ENCODE measurements at regions not wholly inside any gene's neighbourhood (a gene's known extent, or its start where the extent isn't known, plus 50 kb on each side); places are given as distances from the start of the nearest gene placed in this dataset.
"Not testable (repeated sequence)": the region's sequence is repeated elsewhere in the genome, so short reads cannot be mapped to it uniquely, and the experiment has no call there.

DNA sequence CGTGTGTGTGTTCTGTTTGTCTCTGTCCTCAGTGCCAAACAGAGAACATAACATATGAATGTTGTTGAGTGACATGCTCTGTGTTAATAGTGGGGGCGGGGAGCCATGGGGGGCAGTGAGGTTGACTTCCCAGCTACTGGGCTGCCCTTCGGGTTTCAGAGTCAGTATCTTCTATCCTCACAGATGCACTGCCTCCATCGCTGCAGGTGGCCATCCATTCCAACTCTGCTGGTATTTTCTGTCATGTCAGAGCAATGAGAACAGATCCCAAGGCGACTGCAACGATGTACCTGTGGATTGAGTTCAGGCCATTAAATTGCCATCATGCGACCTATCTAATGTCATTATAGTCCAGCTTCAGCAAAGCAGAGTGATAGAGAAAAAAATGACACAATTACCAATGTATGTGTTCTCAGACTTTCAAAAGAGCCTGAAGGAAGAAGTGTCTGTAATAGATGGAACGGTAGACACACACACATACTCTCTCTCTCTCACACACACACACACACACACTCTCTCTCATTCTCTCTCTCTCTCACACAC, 418.5 kb downstream of the RWDD3 start:
- H3K4me3 ChIP-seq: no peak overlapping the region
- no peak overlapping the region for H3K27ac ChIP-seq
- 0 to 100% (median 67%) methylated on average over 1 to 8 of the region's 8 CpGs; no CpG with 5 or more reads in 1 of the 10 experiments for WGBS, 10 experiments
- in situ Hi-C loops (cut with MboI; ENCODE audit: low pct_unique_long_range_greater_than_20kb in 2 of 9, low sequenced_read_pairs in 9 of 9, unreplicated experiment in 9 of 9): no loop called here
- ATAC-seq (replicated peaks in 6 of 8): peak in 1 of 8 experiments; percentile 19
- H3K4me1 ChIP-seq (replicated peaks in 1 of 2): peaks cover 31 to 47% of the 10 kb centered on the region in 2 donors

DNA sequence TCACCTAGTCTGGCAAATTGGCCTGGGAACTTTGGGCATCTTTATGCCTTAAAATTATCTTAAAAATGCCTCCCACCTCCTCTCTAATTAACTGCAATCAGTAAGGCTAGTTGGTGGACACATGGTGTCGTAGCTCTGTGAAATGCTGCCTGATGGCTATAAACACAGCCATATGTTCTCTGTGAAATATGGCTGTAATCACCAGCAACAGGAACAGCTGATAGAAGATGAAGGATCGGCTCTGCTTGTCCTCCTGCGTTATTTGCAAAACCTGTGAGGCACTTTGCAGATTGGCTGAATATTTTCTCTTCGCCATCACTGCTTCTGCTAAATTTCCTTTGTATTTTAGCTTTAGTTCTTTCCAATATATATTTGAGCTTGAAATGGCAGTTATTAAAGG, 419.6 kb downstream of the RWDD3 start:
- in situ Hi-C loops (cut with MboI; ENCODE audit: low pct_unique_long_range_greater_than_20kb in 2 of 9, low sequenced_read_pairs in 9 of 9, unreplicated experiment in 9 of 9): no loop called here
- Histone ChIP-seq H3K27ac (no peak overlapping the region), H3K4me3 (no peak overlapping the region), H3K4me1 (replicated peaks in 1 of 2) (peaks cover 31 to 47% of the 10 kb centered on the region in 2 donors)
- 0 to 68% (median 42%) methylated on average over 1 to 4 of the region's 4 CpGs; no CpG with 5 or more reads in 2 of the 10 experiments for WGBS, 10 experiments
- ATAC-seq (replicated peaks in 6 of 8): peak in 4 of 8 experiments; percentile 45 to 68 (median 67)

DNA sequence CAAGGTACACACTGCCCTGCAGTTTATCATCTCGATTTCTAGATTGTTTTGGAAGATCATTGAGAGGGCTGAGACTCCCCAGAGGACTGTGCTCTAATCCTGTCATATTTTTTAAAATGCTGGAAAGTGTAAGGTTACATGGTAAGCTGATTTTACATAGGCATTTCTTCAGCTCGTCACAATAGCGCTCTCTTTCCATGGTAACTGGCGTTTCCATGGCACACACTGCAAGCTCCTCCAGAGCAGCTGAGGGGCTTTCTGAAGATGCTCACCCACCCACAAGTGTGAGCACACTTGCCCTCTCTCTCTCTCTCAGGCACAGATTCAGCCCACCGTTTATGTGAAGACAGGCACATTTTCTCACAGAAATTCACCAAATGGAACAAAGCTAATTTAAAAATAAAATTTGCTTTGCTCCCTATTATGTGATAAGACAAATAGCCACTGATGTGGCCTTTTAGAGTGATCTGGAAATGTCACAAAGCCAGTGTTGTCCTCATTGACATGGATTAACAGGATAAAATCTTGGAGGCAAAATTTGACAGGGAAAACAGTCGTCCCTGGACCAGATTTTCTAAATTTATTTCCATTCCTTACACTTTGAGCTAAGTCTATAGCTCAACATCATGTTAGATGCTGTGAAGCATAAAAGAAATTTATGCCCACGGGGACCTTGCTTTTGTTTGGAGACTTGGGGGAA, 421.5 kb downstream of the RWDD3 start:
- in situ Hi-C loops (cut with MboI; ENCODE audit: low pct_unique_long_range_greater_than_20kb in 2 of 9, low sequenced_read_pairs in 9 of 9, unreplicated experiment in 9 of 9): no loop called here
- ATAC-seq (replicated peaks in 6 of 8): peak in 5 of 8 experiments; percentile 54 to 79 (median 65)
- WGBS, 10 experiments: 18 to 71% (median 58%) methylated on average over 2 to 7 of the region's 7 CpGs; no CpG with 5 or more reads in 1 of the 10 experiments
- no peak overlapping the region for H3K27ac ChIP-seq
- peaks cover 31 to 40% of the 10 kb centered on the region in 2 donors for H3K4me1 ChIP-seq (replicated peaks in 1 of 2)
- no peak overlapping the region for H3K4me3 ChIP-seq

DNA sequence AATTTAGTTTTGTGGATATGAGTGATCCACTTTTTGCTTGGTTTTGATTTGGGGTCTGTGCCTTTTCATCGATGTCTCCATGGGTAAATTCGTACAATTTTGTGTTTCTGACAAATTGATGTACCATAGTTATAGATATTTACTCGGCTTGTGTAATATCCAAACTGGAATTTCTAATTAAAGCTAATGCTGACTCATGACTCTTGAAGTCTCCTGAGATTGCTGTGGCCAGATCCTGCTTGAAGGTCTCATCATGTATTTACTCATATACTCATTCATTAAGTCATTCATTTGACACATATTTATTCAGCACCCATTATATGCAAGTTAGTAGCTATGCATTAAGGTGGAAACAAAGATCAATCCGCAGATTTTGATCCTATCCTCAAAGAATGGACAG, 423.2 kb downstream of the RWDD3 start:
- no peak overlapping the region for H3K4me3 ChIP-seq
- in situ Hi-C loops (cut with MboI; ENCODE audit: low pct_unique_long_range_greater_than_20kb in 2 of 9, low sequenced_read_pairs in 9 of 9, unreplicated experiment in 9 of 9): no loop called here
- H3K4me1 ChIP-seq (replicated peaks in 1 of 2): peaks cover 25 to 38% of the 10 kb centered on the region in 2 donors
- H3K27ac ChIP-seq: no peak overlapping the region
- 0 to 100% (median 71%) methylated on average over 1 to 4 of the region's 4 CpGs; no CpG with 5 or more reads in 1 of the 10 experiments for WGBS, 10 experiments
- no peak for ATAC-seq (replicated peaks in 6 of 8)

DNA sequence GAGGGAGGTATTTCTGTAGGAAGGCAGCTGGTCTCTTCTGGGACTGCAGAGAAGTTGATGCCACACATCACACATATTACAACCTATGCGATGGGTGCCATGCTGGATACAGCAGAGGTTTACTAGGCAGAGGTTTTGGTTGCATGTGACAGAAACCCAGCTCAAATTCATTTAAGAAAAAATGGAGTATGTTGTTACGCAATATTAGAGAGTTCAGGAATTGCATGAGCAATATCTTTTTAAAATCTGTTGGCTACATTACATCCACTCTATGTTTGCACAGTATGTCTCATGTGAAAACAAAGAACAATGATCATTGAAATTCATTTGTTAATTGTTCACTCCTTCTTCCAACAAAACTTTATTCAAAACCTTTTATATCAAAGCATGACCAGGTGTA, 425.2 kb downstream of the RWDD3 start:
- Histone ChIP-seq H3K4me3 (no peak overlapping the region), H3K27ac (no peak overlapping the region), H3K4me1 (replicated peaks in 1 of 2) (peaks cover 12 to 19% of the 10 kb centered on the region in 2 donors)
- 43 to 100% (median 94%) methylated on average over 1 to 2 of the region's 2 CpGs; no CpG with 5 or more reads in 3 of the 10 experiments for WGBS, 10 experiments
- no peak for ATAC-seq (replicated peaks in 6 of 8)
- in situ Hi-C loops (cut with MboI; ENCODE audit: low pct_unique_long_range_greater_than_20kb in 2 of 9, low sequenced_read_pairs in 9 of 9, unreplicated experiment in 9 of 9): no loop called here

DNA sequence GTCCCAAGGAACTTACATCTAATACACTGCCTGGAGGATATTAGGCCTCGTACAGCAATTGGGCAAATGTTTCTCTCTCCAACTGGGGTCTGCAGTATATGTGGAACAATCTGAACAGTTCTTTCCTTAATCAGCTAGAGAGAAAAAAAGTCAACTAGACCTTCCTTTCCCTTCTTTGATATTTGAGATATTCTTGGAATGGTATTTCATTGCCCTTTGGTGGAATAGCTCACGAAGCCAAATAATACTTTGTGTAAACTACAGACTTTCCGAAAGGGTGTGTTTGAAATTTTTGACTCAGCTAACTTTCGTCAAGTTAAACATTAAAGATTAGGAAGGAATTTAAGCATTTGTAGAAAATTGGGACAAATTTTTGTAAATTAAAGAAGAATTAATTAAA, 425.6 kb downstream of the RWDD3 start:
- no peak for ATAC-seq (replicated peaks in 6 of 8)
- no peak overlapping the region for H3K4me3 ChIP-seq
- WGBS, 10 experiments: 4 to 95% (median 88%) methylated on average over 2 to 4 of the region's 4 CpGs

DNA sequence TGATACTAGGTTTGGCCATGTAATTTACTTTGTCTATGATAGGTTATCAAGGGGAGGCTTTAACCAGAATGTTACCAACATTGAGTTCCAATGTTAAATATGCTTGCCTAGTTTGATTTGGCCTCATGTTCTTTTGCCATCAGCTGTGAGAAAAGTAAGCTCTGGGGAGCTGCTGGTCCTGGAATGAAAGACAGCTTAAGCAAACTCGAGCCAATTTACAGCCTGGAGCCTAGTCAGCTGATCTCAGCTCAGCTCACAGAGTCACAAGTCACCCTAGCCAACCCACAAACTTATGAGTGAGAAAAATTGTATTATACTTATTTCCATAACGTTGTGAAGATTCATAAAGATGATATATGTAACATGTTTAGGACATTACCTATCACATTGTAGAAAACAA, 426.7 kb downstream of the RWDD3 start:
- no peak for ATAC-seq (replicated peaks in 6 of 8)
- 0 to 100% (median 55%) methylated on average over 1 to 2 of the region's 2 CpGs; no CpG with 5 or more reads in 2 of the 10 experiments for WGBS, 10 experiments
- Histone ChIP-seq H3K27ac (no peak overlapping the region), H3K4me3 (no peak overlapping the region), H3K4me1 (replicated peaks in 1 of 2) (peaks cover 2 to 3% of the 10 kb centered on the region in 2 donors)
- in situ Hi-C loops (cut with MboI; ENCODE audit: low pct_unique_long_range_greater_than_20kb in 2 of 9, low sequenced_read_pairs in 9 of 9, unreplicated experiment in 9 of 9): no loop called here

More for the DNA sequence above, 425.6 kb downstream of the RWDD3 start:
- Histone ChIP-seq H3K27ac (no peak overlapping the region), H3K4me1 (replicated peaks in 1 of 2) (peaks cover 12 to 14% of the 10 kb centered on the region in 2 donors)
- in situ Hi-C loops (cut with MboI; ENCODE audit: low pct_unique_long_range_greater_than_20kb in 2 of 9, low sequenced_read_pairs in 9 of 9, unreplicated experiment in 9 of 9): no loop called here

DNA sequence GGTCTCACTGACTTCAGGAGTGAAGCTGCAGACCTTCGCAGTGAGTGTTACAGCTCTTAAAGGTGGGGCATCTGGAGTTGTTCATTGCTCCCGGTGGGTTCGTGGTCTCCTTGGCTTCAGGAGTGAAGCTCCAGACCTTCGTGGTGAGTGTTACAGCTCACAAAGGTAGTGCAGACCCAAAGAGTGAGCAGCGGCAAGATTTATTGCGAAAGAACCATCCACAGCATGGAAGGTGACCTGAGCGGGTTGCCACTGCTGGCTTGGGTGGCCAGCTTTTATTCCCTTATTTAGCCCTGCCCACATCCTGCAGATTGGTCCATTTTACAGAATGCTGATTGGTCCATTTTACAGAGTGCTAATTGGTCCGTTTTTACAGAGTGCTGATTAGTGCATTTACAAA, 429.5 kb downstream of the RWDD3 start:
- ATAC-seq (replicated peaks in 6 of 8); in situ Hi-C loops (cut with MboI; ENCODE audit: low pct_unique_long_range_greater_than_20kb in 2 of 9, low sequenced_read_pairs in 9 of 9, unreplicated experiment in 9 of 9); H3K27ac ChIP-seq; H3K4me1 ChIP-seq (replicated peaks in 1 of 2); H3K4me3 ChIP-seq: not testable (repeated sequence)
- WGBS, 10 experiments: 44 to 100% (median 86%) methylated on average over 1 to 7 of the region's 8 CpGs; no CpG with 5 or more reads in 1 of the 10 experiments

DNA sequence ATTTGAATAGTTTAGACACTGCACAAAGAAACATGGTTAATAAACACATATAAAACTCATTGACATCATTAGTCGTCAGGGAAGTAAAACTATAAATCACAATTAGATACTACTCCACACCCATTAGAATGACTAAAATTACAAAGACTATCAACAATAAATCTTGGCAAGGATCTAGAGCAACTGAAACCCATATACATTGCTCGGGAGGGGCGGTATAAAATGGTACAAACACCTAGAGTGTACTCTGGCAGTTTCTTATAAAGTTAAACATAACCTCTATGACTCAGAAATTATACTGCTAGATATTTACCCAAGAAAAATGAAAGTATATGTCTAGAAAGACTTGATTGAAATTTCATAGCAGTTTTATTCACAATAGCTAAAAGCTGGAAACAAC, 434.2 kb downstream of the RWDD3 start:
- ATAC-seq (replicated peaks in 6 of 8): no peak
- WGBS, 10 experiments: 7 to 93% (median 76%) methylated on average over 3 of the region's 3 CpGs; no CpG with 5 or more reads in 1 of the 10 experiments
- no peak overlapping the region for H3K4me3 ChIP-seq
- H3K4me1 ChIP-seq (replicated peaks in 1 of 2): no peaks in the 10 kb centered on the region
- no peak overlapping the region for H3K27ac ChIP-seq
- in situ Hi-C loops (cut with MboI; ENCODE audit: low pct_unique_long_range_greater_than_20kb in 2 of 9, low sequenced_read_pairs in 9 of 9, unreplicated experiment in 9 of 9): no loop called here

DNA sequence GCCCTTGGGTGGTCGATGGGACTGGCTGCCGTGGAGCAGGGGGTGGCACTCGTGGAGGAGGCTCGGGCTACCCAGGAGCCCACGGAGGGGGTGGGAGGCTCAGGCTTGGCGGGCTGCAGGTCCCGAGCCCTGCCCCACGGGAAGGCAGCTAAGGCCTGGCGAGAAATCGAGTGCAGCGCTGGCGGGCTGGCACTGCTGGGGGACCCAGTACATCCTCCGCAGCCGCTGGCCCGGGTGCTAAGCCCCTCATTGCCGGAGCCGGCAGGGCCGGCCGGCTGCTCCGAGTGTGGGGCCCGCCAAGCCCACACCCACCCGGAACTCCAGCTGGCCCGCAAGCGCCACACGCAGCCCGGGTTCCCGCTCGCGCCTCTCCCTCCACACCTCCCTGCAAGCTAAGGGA, 435.6 kb downstream of the RWDD3 start:
- ATAC-seq (replicated peaks in 6 of 8); H3K4me3 ChIP-seq; in situ Hi-C loops (cut with MboI; ENCODE audit: low pct_unique_long_range_greater_than_20kb in 2 of 9, low sequenced_read_pairs in 9 of 9, unreplicated experiment in 9 of 9); H3K4me1 ChIP-seq (replicated peaks in 1 of 2); H3K27ac ChIP-seq: not testable (repeated sequence)
- 70 to 100% (median 97%) methylated on average over 1 to 13 of the region's 29 CpGs; no CpG with 5 or more reads in 5 of the 10 experiments for WGBS, 10 experiments

DNA sequence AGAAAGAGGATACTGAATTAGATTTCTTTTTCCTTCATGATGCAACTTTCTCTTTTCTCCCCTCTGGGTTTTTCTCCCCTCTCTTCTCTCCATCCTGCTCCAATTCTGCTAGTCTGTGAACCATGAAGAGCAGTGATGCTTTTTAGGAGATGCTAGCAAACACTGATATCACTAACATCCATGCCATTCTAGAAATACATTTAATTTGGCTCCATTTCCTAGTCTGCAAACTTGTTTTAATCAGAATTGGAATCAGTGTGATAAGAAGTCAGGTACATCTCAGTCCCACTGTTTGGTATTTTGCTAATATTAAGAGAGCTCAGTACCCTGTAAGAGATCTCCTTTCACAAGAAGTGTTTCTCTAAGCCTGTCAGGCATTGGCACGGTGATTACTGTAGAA, 437.1 kb downstream of the RWDD3 start:
- Histone ChIP-seq H3K4me1 (replicated peaks in 1 of 2) (no peaks in the 10 kb centered on the region), H3K4me3 (no peak overlapping the region), H3K27ac (no peak overlapping the region)
- no peak for ATAC-seq (replicated peaks in 6 of 8)
- in situ Hi-C loops (cut with MboI; ENCODE audit: low pct_unique_long_range_greater_than_20kb in 2 of 9, low sequenced_read_pairs in 9 of 9, unreplicated experiment in 9 of 9): no loop called here
- WGBS, 10 experiments: 0 to 100% (median 81%) methylated on average over 1 of the region's 1 CpG; no CpG with 5 or more reads in 2 of the 10 experiments

DNA sequence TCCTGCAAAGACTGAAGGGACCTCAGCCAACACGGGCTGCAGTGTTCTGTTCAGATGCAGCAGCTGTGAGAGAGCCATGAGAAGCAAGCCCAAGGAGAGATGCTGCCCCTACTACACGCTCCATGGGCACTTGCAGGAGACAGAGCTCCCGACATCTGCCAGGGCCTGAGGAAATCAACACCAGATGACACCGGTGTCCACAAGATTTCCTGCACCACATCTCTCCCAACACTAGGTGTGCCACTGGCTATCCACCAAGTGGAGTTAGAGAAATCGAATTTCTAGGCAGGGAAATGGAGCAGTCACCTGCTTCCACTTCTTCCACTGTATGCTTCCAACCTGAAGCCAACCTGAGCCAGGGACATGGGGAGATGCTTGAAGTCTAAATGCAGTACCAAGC, 445.3 kb downstream of the RWDD3 start:
- no peak overlapping the region for H3K27ac ChIP-seq
- WGBS, 10 experiments: 13 to 92% (median 55%) methylated on average over 1 to 5 of the region's 5 CpGs; no CpG with 5 or more reads in 4 of the 10 experiments
- H3K4me1 ChIP-seq (replicated peaks in 1 of 2): no peaks in the 10 kb centered on the region
- H3K4me3 ChIP-seq: no peak overlapping the region
- in situ Hi-C loops (cut with MboI; ENCODE audit: low pct_unique_long_range_greater_than_20kb in 2 of 9, low sequenced_read_pairs in 9 of 9, unreplicated experiment in 9 of 9): no loop called here
- peak in 1 of 8 experiments; percentile 22 for ATAC-seq (replicated peaks in 6 of 8)

DNA sequence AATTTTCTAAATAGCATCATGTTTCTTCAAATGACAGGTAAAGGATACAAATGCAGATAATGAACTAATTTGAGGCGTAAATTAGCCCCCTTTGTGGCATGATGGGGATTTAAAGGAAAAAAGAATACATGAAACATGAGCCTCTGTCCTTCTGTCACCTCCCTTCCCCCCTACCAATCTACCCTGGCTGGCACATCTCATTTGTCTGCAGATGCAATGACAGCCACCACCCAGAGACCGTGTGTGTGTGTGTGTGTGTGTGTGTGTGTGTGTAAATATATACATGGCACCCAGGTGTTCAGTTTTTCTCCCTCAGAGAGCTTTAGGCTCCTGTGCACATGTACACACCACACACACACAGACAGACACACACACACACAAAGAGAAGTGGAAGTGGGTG, 451.1 kb downstream of the RWDD3 start:
- peak in 4 of 8 experiments; percentile 9 to 40 (median 25) for ATAC-seq (replicated peaks in 6 of 8)
- H3K4me3 ChIP-seq: no peak overlapping the region
- H3K4me1 ChIP-seq (replicated peaks in 1 of 2): peaks cover 0 to 5% of the 10 kb centered on the region in 2 donors
- WGBS, 10 experiments: 0 to 60% (median 17%) methylated on average over 1 to 2 of the region's 2 CpGs; no CpG with 5 or more reads in 1 of the 10 experiments
- no peak overlapping the region for H3K27ac ChIP-seq
- in situ Hi-C loops (cut with MboI; ENCODE audit: low pct_unique_long_range_greater_than_20kb in 2 of 9, low sequenced_read_pairs in 9 of 9, unreplicated experiment in 9 of 9): no loop called here

Measured in motor neuron (in vitro differentiated cells).